ENCODE measurements at regions not wholly inside any gene's neighbourhood (a gene's known extent, or its start where the extent isn't known, plus 50 kb on each side); places are given as distances from the start of the nearest gene placed in this dataset.

DNA sequence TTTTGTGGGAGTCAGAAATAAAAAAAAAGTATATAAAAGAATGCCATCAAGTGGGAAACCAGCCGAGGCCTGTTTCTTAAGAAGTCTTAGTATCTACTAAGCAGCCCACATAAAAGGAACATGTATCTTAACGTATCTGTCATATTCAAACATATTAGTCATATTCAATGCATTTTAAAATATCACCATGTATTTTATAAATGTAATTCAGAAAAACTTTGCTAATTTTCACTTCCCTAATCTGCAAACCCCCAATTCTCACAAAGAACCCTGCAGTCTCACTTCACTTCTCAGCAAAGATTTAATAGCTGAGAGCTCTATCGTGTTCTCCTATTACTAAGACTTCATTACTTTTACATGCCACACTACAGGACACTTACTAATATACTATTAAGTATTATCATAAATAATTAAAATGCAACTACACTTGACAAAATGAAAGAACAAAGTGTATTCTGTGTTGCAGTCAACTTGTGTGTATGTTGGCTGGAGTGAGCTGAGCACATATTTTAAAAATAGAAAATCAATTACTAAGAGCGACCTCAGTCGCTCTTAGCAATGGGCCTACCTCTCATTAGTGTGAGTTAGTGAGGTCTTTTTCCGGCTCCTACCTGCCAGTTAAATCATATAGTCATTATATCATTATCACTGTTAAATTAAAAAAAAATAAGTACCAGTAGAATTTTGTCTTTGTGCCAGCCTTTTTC, 484.3 kb downstream of the LMO4 start:
- Mint-ChIP-seq H3K9me3 (ENCODE audit: unreplicated experiment) (no peaks in the 10 kb centered on the region), H3K27ac (ENCODE audit: low read depth, unreplicated experiment) (no peak overlapping the region), H3K27me3 (ENCODE audit: insufficient read depth, unreplicated experiment) (no peaks in the 10 kb centered on the region), H3K4me1 (ENCODE audit: insufficient read depth, unreplicated experiment) (no peaks in the 10 kb centered on the region), H3K4me3 (ENCODE audit: unreplicated experiment) (no peak overlapping the region), H3K36me3 (ENCODE audit: insufficient read depth, unreplicated experiment) (no peaks in the 10 kb centered on the region)
- CTCF ChIA-PET: no interaction called here
- TF ChIP-seq CTCF (IDR thresholded peaks at IDR 0.05; ENCODE audit: unreplicated experiment): no peak
- no TSS peak for BruUV-seq (replicated peaks)
- intact Hi-C loops (cut with micrococcal nuclease): no loop called here
- POLR2A ChIA-PET: interaction anchor here (1.0 kb wide), 1 partner anchor 40 kb away, joined by 3 read pairs; no protein-coding TSS in a partner anchor
- no peak for DNase-seq (ENCODE audit: unreplicated experiment)

- intact Hi-C loops (cut with micrococcal nuclease): no loop called here
- H3K27me3 Mint-ChIP-seq (ENCODE audit: insufficient read depth, unreplicated experiment): no peaks in the 10 kb centered on the region
These were observed 485.9 kb downstream of the LMO4 start for GRCh38 chr1:87814573-87814972.

DNA sequence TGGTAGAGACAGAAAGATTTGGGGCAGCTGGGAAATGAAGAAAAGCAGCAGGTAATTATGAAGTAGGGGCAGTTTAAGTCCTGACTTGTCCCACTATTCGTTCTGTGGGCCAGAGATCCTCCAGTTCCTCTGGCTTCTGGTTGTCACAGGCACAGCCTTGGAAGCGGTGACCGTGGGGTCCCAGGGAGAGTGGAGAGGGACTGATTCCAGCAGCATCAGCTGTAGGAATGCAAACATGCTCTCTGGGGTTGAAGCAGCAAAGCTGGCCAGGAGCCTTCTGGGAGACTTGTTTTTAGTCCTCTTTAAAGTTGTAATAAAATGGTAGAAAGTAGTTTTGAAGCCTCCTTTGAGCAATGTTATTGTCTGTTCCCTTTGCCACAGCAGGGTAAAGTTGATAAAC, 488.0 kb downstream of the LMO4 start:
- no peaks in the 10 kb centered on the region for H3K9me3 Mint-ChIP-seq (ENCODE audit: unreplicated experiment)
- ChIA-PET CTCF (interaction anchor here (0.5 kb wide), 1 partner anchor 15 kb away, joined by 6 read pairs; no protein-coding TSS in a partner anchor), POLR2A (no interaction called here)
- DNase-seq (ENCODE audit: unreplicated experiment): no peak
- no peaks in the 10 kb centered on the region for H3K36me3 Mint-ChIP-seq (ENCODE audit: insufficient read depth, unreplicated experiment)
- H3K27me3 Mint-ChIP-seq (ENCODE audit: insufficient read depth, unreplicated experiment): no peaks in the 10 kb centered on the region
- intact Hi-C loops (cut with micrococcal nuclease): no loop called here
- no TSS peak for BruUV-seq (replicated peaks)
- no peak overlapping the region for H3K4me3 Mint-ChIP-seq (ENCODE audit: unreplicated experiment)
- H3K4me1 Mint-ChIP-seq (ENCODE audit: insufficient read depth, unreplicated experiment): no peaks in the 10 kb centered on the region
- no peak overlapping the region for H3K27ac Mint-ChIP-seq (ENCODE audit: low read depth, unreplicated experiment)
- TF ChIP-seq CTCF (IDR thresholded peaks at IDR 0.05; ENCODE audit: unreplicated experiment): no peak

More at GRCh38 chr1:87814573-87814972, 485.9 kb downstream of the LMO4 start:
- H3K9me3 Mint-ChIP-seq (ENCODE audit: unreplicated experiment): no peaks in the 10 kb centered on the region
- DNase-seq (ENCODE audit: unreplicated experiment): no peak
- H3K4me1 Mint-ChIP-seq (ENCODE audit: insufficient read depth, unreplicated experiment): no peaks in the 10 kb centered on the region
- H3K27ac Mint-ChIP-seq (ENCODE audit: low read depth, unreplicated experiment): no peak overlapping the region
- no TSS peak for BruUV-seq (replicated peaks)
- ChIA-PET CTCF (no interaction called here), POLR2A (interaction anchor here (0.9 kb wide), 1 partner anchor 9 kb away, joined by 3 read pairs; no protein-coding TSS in a partner anchor)
- H3K4me3 Mint-ChIP-seq (ENCODE audit: unreplicated experiment): no peak overlapping the region
- H3K36me3 Mint-ChIP-seq (ENCODE audit: insufficient read depth, unreplicated experiment): no peaks in the 10 kb centered on the region
- no peak for TF ChIP-seq CTCF (IDR thresholded peaks at IDR 0.05; ENCODE audit: unreplicated experiment)

DNA sequence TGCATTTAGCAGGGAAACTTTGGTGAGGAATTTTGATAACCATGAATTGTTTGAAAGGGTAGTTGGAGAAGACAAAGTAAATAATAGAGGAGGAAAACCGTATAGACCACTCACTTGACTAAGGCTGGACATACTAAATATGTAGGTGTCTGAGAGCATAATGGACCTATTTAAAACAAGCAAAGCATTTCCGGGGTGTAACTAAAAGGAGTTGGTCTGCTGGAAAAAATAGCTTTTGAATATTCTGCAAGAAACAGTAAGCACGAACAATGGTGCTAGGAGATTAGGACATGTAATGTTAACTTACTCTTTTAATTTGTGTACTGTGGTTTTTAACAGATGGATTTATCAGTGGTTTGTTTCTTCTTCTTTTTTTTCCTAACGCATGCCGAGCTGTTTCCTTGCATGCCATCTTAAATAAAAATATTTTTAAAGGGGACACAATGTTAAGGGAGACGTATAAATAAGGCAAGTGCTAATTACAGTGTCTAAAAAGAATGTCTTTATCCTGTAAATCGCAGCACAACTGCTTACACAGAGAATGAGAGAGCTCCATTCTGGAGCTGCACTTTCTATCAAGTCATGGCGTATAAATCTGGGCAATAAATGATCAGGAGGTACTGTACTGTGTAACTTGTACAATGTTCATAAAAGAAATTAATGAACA, 492.1 kb downstream of the LMO4 start:
- TF ChIP-seq CTCF (IDR thresholded peaks at IDR 0.05; ENCODE audit: unreplicated experiment): no peak
- Mint-ChIP-seq H3K9me3 (ENCODE audit: unreplicated experiment) (no peaks in the 10 kb centered on the region), H3K36me3 (ENCODE audit: insufficient read depth, unreplicated experiment) (no peaks in the 10 kb centered on the region), H3K27ac (ENCODE audit: low read depth, unreplicated experiment) (no peak overlapping the region), H3K4me3 (ENCODE audit: unreplicated experiment) (no peak overlapping the region), H3K27me3 (ENCODE audit: insufficient read depth, unreplicated experiment) (no peaks in the 10 kb centered on the region), H3K4me1 (ENCODE audit: insufficient read depth, unreplicated experiment) (no peaks in the 10 kb centered on the region)
- no TSS peak for BruUV-seq (replicated peaks)
- intact Hi-C loops (cut with micrococcal nuclease): no loop called here
- ChIA-PET CTCF (interaction anchor here (0.7 to 1.0 kb wide), 2 partner anchors 11 to 1090 kb away, joined by 3 to 5 read pairs; no protein-coding TSS in a partner anchor), POLR2A (no interaction called here)
- no peak for DNase-seq (ENCODE audit: unreplicated experiment)

All from MCF 10A (cell line).